Pons (tissue), 1 donor: ENCODE measurements at regions not wholly inside any gene's neighbourhood (a gene's known extent, or its start where the extent isn't known, plus 50 kb on each side); places are given as distances from the start of the nearest gene placed in this dataset.
"Not testable (repeated sequence)": the region's sequence is repeated elsewhere in the genome, so short reads cannot be mapped to it uniquely, and the experiment has no call there.

Experiments
- DNase-seq: peaks from one replicate; pipeline ENCODE4 v3.0.0-alpha.2; 2016; ENCODE audit warnings: low spot score

DNA sequence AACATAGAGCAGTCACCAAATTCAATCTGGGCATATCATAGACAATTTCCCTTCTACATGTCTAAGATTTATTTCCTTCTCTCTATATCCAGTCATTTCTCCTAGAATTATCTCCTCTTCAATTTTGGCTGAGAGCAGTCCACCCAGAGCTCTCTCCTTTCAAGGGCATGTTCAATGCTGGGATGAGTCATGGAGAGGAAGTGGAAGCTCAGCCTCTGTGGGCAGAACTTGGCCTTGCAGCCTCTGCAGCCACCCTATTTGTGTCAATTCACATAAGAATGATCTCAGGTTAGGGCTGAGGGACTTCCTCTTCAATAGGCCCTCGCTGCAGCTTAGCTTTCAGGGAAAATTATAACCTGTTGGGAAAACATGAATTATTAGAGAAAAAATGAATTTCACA, 560.8 kb downstream of the POM121L12 start:
- no peak for DNase-seq

DNA sequence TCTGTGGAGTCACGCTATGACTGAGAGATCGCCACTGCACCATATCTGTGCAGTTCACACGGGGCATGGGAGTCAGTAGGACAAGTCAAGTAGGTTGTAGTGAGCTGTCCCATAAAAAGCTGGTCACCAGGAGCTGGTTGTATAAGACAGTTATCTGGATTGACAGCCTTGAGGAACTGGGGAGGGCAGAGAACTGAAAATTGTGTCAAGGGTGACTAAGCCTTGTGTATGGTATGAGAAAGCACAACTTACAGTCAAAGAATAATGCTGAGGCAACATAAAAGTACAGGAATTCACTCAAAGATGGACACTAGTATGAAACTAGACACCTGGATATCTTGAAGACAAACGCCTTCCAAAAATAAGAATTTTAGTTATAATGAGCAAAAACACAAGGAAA, 564.9 kb downstream of the POM121L12 start:
- DNase-seq: no peak

DNA sequence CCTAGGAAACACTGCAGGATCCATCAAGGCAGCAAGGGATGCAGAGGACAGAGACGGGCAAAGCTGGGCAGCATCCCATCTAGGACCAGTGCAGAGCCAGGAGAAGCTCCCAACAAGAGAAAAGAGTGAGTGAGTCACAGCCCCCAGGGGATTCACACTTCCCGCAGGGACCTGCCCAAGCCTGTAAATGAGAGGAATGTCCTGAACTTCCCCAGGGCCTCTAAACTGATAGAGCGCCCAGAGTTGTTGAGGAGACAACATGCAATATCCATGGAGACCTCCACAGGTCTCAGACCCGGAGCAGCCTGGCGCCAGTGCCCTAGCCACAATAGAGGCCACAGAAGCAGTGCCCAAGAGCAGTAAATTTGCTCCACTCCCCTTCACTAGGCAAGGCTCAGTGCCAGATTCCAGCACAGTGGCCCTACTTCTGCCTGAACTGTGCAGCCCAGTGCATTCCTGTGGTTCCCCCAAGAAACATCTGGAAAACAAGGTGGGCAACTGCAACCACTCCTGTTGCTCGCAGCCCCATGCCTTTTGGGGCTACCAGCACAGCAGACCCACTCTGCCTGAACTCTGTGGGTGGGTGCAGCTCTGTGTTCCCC, 567.5 kb downstream of the POM121L12 start:
- DNase-seq: no peak

DNA sequence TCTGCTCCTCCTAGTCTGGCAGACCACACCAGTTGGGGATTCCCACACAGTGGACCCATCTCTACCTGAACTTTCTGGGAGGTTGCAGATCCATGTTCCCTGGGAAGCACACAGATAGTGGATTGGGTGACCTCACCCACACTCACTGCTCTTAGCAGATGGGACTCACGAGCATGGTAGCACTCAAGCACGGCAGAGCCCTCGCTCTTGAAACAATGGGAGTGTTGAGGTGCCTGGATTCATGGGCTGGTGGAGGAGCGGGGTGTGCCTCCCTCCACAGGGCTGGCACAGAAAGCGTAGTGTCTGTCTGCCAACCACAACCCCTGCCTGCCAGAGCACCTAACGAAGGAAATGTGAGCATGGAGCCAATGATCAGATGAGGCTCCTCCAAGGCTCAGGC, 568.0 kb downstream of the POM121L12 start:
- no peak for DNase-seq

DNA sequence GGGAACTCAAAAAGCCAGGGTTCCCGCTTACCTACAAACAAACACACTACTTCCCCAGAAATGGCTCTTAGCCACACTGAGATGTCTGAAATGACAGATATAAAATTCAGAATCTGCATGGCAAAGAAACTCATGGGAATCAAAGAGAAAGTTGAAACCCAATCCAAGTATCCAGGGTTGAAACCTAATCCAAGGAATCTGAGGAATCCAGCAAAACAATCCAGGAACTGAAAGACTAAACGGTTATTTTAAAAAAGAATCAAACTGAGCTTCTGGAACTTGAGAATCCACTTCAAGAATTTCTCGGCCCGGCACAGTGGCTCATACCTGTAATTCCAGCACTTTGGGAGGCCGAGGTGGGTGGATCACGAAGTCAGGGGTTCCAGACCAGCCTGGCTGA, 568.8 kb downstream of the POM121L12 start:
- DNase-seq: no peak

DNA sequence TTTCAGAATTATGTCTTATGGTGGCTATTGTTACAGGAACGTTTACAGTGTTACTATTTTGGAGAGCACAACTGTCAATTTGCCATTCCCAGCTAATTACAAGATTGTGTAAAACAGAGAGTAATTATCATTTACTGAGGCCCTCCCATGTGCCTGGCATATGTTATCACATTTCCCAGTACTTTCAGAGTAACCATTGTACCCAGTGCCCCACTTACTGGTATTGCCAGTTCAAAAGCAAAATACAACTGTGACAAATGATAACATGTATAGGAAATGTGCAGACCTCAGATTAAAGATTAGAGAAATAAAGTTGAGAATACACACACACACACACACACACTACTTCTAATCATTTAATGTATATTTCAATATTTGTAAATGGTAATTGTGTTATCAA, 572.5 kb downstream of the POM121L12 start:
- no peak for DNase-seq

DNA sequence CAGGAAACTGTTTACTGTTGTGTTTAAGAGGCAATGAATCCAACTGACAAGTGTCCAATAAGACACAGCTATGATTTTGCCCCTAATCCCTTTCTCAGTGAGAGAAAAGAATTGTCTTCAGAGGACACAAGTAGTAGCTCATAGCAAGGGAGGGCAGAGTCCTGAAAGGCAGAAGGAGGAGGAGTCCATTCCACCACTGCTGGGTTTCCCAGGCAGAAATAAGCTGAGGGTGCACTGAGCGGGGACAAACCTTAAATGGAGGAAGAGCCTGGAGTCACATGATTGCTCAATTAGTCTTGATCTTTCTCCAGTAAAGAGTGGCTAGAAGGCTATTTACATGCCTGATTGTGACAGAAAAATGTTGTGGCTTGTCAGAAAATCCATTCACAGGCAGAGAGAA, 573.8 kb downstream of the POM121L12 start:
- DNase-seq: no peak

DNA sequence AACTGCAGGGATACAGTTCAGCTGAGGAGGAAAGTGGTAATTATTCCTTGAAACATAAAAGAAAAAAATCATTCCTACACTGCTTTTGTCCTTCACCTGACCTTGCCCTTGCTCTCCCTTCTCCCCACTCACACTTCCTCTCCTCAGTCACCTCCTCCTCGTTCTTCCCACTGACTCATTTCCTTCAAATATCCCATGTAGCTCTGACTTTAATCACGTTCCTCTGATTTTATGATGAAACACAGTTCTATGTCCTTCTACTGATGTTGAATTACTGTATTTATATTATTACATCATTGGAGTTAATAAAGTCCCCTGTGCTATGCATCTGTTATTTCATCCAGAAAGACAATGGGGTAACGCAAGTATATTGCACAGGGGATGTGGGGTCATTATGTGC, 575.6 kb downstream of the POM121L12 start:
- DNase-seq: no peak

DNA sequence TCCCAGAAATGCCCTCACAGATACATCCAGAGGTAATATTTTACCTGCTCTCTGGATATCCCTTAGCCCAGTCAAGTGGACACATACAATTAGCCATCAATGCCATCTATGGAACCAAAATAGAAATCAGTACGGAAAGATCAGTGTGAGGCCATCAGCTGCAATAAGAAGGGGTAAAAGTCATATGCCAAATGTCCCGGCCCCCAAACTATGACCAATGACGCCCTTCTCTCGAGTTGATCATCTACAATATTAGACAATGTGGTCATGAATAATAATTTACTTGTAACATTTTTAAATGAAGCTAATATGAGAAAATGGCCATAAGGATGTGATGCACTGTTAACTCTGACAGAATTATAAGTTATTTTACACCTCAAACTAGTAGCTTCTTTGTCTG, 588.9 kb downstream of the POM121L12 start:
- DNase-seq: no peak

DNA sequence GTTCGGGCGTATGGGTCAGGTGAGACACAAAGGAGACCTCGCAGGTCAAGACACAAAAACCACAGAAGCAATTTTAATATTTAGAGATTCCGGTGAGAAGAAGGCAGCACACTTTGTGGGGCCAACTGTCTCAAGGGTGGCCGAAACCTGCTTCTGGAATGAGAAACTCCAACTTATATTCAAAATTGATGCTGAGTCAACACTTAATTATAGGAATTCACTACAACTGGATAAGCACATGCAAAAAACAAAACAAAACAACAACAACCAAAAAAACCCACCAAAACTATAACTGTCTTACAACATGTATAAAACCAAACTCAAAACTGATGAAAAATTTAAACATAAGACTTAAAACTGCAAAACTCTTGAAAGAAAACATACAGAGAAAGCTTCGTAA, 593.3 kb downstream of the POM121L12 start:
- DNase-seq: no peak

DNA sequence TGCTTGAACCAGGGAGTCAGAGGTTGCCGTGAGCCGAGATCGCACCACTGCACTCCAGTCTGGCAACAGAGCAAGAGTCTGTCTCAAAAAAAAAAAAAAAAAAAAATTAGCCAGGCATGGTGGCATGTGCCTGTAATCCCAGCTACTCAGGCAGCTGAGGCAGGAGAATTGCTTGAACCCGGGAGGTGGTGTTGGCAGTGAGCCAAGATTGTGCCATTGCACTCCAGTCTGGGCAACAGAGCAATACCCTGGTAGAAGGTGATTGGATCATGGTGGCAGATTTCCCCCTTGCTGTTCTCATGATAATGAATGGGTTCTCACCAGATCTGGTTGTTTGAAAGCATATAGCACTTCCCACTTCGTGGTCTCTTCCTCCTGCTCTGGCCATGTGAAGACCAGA, 599.8 kb downstream of the POM121L12 start:
- DNase-seq: not testable (repeated sequence)

DNA sequence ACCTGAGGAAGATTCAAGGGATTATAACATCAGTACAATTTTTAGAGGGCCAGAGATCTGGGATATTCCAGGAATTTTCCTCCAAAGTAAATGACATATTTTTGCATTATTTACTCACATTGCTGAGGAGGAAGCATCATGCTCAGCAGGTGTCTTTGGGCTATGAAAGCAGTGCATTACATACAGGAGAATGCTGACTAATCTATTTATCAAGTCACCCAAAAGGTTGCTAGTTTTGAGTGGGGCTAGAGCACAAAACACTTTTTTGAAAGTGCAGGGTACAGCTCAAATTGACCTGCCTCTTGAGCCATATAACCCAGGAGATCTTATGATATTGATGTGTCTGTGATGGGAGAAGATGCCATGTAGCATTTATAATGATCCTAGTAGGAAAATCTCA, 603.1 kb downstream of the POM121L12 start:
- DNase-seq: no peak

DNA sequence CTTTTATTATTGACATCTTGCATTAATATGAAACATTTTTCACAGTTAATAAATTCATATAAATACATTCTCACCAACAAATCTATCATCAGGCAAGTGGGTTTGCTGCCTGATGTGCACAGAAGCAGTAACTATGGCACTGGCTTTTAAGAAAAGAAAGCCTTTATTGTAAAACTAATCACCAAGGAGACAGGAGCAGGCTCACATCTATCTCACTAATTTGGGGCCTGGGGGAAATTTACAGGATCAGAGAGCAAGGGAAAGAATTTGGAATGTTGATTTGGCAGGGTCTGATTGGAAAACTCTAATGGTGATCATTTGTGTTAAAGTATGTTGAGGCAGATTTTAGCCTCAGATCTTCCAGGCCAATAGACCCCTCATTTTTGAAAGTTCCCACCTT, 605.7 kb downstream of the POM121L12 start:
- no peak for DNase-seq

DNA sequence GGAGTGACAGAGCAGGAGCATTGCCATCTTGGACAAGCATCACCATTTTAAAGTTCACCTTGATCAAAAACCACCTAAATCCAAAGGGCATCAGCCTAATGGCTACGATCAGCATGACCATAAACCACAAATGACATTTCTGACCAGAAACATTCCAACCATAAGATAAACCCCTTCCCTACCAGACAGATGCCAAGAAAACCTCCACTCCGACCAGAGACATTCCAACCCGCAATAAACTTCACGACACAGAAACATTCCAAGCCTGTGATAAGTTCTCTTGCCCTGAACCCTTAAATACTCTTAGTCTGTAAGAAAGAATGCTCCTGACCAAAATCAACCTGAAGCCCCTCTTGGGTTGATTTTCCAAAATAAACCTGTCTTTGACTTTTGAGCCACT, 606.9 kb downstream of the POM121L12 start:
- DNase-seq: no peak

DNA sequence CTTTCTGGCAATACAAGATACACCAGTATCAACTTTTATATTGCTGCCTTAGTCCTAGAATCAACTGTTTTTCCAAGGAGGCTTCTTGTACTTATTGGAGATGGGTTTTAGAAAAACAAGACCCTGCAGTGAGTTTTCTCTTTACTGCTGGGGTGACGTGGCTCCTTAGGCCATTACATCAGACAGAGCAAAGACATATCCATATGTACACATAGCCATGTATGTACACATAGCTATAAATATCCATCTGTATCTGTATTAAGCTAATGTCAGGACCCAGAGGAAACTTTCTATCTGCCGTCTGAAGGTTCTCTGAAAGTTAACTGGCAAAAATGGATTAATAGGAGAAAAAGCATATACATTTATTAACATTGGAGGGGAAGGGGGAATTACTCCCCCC, 607.4 kb downstream of the POM121L12 start:
- no peak for DNase-seq

DNA sequence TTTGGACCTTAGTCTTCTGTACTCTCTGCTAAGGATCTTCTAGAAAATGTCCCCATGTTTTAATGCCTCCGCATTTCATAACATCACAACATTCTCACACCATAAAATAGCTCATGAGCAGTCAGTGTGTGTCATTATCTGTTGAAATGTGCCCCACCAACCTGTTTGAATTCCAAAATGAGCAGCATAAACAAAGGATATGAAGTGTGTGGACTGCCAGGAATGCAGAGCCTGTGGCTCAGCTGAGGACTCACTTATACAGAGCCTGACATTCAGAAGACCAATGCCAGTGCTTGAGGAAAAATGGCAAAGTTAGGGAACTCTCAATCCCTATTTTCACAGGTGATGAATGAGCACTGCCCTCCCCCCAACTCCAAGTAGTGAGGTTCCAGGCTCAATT, 621.4 kb downstream of the POM121L12 start:
- DNase-seq: no peak

DNA sequence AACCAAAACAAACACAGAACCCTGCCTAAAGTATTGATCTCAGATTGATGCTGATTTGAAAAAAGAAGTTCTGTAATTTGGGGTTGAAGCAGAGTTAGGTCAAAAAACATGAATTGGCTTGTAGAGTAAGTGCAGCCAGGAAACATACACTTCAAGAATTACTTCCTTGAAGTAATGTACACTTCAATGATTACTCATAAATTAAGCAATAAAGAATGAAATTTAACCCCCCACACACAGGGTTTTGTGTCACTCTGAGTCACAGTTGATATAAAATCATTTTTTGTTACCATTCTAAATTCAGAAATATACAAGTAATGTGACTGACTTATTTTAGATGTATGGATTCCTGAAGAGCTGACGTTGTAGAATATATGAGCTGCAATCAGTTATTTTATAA, 622.2 kb downstream of the POM121L12 start:
- no peak for DNase-seq

DNA sequence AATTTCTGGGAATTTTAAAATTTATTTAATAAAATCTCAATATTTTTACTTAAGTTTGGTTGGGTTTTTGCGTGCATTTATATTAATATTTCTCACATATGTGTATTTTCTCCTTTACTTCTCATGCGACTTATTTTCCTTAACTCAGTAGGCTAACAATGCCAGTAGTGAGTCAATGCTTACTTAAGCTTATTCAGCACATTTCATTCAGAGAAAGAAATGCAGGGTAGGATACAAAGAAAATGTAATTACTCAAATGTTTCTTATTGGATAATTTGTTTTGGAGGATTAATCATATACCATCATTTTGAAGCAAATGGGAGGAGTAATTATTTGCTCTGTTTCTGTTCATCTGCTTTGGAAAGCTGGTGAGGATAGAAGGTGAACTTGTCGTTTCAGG, 623.5 kb downstream of the POM121L12 start:
- DNase-seq: no peak

DNA sequence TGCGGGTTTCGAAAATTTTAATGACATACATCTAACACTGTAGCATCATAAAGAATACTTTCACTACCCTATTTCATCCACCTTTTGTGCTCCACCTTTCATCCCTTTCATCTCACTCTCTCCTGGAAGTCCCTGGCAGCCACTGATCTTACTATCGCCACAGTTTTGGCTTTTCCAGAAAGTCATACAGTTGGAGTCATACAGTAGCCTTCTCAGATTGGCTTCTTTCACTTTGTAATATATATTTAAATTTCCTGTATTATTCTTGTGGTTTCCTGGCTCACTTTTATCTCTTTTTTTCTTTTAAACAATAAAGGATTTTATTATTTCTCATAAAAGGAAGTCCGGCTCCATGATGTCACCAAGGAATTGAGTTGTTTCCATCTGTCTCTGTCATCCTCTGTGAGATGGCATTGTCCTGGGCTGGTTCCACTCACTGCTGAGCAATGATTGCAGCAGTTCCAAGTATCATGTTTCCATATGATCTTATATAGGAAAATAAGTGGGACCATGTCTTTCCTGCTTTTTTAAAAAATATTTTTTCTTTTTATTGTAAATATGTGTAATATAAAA, 626.3 kb downstream of the POM121L12 start:
- DNase-seq: no peak

DNA sequence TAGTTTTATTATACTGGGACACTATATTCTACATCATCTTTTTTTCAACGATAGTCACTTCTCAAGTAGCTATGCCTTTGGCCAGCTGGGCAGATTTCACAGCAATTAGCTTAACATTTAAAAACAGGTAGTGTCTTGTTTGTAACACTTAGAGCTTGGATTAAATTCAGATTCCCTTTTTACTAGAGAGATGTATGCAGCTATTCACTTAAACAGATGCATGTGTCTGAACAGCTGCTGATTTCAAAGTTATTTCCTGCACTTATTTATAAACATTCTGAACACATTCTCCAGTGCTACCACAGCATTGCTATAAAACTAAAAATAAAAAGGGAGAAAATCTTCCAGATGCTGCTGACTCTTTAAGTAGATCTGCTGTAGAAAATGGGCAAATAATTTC, 637.2 kb downstream of the POM121L12 start:
- DNase-seq: no peak

DNA sequence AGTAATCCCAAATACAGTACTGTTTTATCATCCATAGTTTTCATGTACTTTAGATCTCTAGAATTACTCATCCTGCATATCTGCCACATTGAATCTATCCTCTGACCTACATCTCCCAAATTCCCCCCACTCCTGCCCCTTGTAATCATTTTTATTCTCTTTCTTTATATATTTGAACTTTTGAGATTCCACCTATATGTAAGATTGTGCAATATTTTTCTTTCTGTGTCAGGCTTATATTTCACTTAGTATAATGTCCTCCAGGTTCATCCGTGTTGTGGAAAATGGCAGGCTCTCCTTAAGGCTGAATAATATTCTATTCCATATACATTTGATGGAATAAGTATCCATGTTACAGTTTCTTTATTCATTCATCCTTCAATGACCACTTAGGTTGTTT, 640.4 kb downstream of the POM121L12 start:
- DNase-seq: no peak

DNA sequence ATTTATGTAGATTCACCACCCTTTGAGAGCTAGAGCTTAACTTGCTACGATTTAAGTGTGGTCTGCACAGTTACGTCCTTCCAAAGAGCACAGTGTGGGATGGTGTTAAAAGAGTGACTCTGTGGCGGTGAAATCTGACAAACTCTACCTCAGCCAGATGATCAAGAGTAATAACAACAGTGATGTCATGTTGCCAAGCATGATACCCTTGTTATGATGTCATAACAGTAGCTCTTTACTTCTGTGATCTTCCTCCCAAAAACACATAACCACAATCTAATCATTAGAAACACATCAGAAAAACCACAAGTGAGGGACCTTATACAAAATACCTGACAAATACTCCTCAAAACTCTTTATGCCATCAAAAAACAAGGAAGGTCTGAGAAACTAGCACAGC, 649.3 kb downstream of the POM121L12 start:
- DNase-seq: no peak

DNA sequence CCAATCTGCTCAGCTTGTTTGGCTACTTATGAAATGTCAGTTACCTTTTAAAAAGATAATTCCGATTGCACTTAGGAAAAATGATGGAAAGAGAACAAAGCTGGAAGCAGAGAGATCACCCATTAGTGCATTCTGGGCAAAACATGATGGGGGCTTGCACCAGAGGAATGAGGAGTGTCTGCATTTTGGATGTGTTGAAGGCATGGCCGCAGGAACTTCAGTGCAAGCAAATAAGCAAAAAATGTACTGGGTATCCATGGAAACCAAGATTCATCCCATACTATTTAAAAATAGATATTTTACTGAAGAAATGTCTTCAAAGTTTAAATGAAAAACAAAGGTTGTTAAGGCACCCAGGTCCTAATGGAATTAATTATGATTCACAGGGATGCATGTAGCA, 655.0 kb downstream of the POM121L12 start:
- no peak for DNase-seq

DNA sequence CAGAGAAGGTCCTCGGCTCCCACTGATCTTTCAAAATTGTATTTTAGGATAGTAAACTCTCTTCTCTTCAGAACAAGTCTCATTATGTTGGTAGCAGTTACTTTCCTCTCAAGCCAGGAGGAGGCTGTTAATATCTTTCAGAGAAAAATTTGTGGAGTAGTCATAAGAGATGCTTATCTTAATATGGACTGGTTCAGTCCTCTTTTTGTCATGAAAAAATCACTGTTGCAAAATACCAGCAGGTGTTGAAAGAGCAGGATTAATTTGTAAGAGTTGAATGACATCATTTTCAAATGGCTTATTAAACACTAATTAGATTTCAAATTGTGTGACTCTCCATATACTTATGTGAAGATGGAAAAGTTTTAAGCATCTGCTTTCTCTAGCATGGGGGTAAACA, 662.5 kb downstream of the POM121L12 start:
- no peak for DNase-seq
